ENCODE measurements at regions not wholly inside any gene's neighbourhood (a gene's known extent, or its start where the extent isn't known, plus 50 kb on each side); places are given as distances from the start of the nearest gene placed in this dataset.
A peak's percentile ranks its signal among the peaks of the same experiment; 100 is the strongest.

DNA sequence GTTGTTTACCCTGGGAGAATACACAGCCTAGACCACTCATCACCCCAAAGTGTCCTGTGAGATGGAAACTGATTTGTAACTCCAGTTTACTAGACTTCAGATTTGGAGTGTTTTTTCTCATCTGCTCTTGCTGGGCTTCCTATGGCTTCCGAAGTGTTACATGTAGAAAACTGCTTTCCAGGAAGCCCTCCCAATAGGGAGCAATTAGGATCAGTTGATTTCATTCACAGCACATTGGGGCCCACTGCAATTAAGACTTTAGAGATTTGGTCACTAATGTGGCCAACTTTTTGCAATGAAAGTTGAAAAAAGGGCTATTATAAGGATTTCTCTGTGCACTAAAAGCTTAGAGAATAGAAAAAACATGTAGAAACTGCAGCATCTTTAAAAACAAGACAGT, 656.6 kb upstream of the CHAC2 start:
- DNase-seq (ENCODE audit: low spot score): no peak

GRCh38 chr2:53108246-53108645, 659.4 kb upstream of the CHAC2 start:
- no peak for DNase-seq (ENCODE audit: low spot score)

GRCh38 chr2:53104263-53104662, 663.3 kb upstream of the CHAC2 start:
- peak; percentile 1 for DNase-seq (ENCODE audit: low spot score)

DNA sequence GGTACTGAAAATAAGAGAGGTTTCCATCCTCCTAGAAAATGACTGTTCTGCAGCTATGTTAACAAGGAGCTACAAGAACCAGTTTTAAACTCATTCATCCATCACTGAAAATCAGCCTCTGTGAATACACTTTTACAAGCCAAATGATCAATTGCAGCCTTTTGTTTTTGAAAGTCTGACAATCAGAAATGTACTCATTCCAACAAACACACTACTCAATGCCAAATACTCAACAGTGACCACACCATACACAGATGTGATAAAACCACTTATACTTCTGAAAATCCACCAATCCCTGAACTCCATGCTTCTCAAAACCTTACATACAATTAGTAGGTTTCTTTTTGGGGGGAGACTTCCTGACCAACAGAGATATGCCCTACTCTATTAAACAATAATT, 663.9 kb upstream of the CHAC2 start:
- no peak for DNase-seq (ENCODE audit: low spot score)

- no peak for DNase-seq (ENCODE audit: low spot score)
Measured at GRCh38 chr2:53098696-53099078, 668.9 kb upstream of the CHAC2 start.

GRCh38 chr2:53096351-53096750, 671.3 kb upstream of the CHAC2 start:
- DNase-seq (ENCODE audit: low spot score): no peak

- DNase-seq (ENCODE audit: low spot score): no peak
Measured at GRCh38 chr2:53095664-53096063, 671.9 kb upstream of the CHAC2 start.

DNA sequence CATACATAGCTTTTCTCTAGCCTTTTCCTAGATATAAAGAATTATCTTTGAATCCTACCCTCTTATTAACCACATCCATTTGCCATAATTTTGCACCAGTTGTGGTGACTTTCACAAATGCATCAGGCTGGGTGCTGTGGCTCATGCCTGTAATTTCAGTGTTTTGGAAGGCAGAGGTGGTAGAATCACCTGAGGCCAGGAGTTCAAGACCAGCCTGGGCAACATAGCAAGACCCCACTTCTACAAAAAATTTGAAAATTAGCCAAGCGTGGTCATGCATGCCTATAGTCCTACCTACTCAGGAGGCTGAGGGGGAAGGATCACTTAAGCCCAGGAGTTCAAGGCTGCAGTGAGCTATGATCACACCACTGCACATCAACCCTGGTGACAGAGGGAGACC, 672.4 kb upstream of the CHAC2 start:
- no peak for DNase-seq (ENCODE audit: low spot score)

- no peak for DNase-seq (ENCODE audit: low spot score)
Measured at GRCh38 chr2:53093355-53093754, 674.2 kb upstream of the CHAC2 start.

- DNase-seq (ENCODE audit: low spot score): no peak
Measured at GRCh38 chr2:53091183-53091582, 676.4 kb upstream of the CHAC2 start.

GRCh38 chr2:53087874-53088461, 679.6 kb upstream of the CHAC2 start:
- DNase-seq (ENCODE audit: low spot score): no peak

DNA sequence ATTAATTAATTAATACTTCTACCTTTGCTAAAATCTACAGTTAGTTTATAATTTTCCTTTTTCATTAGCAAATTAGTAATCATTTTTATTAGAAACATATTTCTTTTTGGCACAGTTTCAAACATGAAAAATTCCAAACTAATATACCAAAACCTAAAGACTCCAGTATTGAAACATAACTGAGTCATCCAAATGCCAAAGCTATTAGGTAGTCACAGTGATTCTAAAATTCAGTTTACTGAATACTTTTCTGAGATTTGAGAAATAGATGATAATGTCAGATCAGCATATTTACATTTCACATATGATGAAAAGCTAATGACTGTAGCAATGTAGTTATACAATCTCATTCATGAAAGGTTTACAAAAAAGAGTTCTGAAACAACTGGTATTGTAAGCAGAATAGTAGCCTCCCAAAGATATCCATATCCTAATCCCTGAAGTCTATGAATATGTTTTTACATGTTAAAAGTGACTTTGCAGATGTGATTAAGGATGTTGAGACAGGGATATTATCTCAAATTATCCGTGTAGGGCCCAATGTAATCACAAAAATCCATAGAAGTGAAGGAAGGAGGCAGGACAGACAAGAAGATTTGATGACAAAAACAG, 680.2 kb upstream of the CHAC2 start:
- no peak for DNase-seq (ENCODE audit: low spot score)

DNA sequence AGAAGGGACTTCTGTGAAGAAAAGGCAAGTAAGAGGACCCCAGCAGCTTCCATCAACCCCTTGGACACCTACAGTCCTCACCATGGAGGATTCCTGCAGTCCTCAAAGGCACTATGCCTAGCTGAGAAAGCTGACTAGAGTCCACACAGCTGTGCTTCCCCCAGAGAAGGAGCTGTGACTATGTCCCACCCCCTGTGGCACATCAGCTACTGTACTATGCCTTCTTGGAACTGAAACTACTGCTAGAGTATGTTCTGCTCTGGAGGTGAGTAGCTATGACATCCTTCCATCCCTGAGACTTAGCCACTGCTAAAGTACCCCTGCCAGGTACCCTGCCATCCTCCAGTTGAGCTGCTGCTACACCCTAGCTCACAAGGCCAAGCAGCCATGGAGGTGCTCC, 690.2 kb upstream of the CHAC2 start:
- no peak for DNase-seq (ENCODE audit: low spot score)

DNA sequence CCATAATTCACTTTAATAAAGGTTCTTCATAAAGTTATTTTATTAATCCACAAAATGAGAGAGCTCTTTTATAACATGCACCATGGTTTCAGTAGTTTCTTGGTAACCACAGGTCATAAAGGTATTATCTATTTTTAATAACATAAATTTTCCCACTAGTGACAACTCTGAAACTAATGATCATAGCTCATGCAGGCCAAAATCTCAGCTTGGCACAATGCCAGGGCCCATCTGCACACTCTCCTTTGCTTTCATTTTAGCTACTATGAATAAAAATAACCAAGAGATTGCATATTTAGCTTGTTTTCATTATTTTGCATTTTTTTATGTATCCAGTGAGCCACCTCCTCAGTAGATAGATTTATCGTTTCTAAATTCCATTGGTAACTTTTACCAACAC, 691.8 kb upstream of the CHAC2 start:
- no peak for DNase-seq (ENCODE audit: low spot score)

- no peak for DNase-seq (ENCODE audit: low spot score)
Measured at GRCh38 chr2:53067533-53067932, 700.1 kb upstream of the CHAC2 start.

- DNase-seq (ENCODE audit: low spot score): no peak
Measured at GRCh38 chr2:53067056-53067455, 700.5 kb upstream of the CHAC2 start.

GRCh38 chr2:53064154-53064553, 703.5 kb upstream of the CHAC2 start:
- DNase-seq (ENCODE audit: low spot score): no peak

- peak; percentile 24 for DNase-seq (ENCODE audit: low spot score)
Measured at GRCh38 chr2:53058526-53058925, 709.1 kb upstream of the CHAC2 start.

GRCh38 chr2:53053937-53054336, 713.7 kb upstream of the CHAC2 start:
- no peak for DNase-seq (ENCODE audit: low spot score)

DNA sequence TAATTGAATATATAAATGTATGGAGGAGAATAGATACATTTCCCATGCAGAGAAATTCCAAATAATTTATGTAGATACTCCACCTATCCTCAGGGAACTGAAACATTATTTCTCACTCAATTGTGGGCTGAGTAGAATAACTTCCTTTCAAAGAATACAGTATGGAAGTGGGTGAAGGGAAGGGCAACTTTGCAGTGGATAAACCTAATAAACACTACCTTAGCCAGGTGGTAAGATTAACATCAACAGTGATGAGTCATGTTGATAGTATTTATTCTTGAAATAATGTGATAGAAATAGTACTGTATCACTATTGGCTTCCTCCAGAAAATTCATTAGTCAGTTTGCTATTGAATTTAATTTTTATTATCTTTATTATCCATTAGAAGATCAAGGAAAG, 716.4 kb upstream of the CHAC2 start:
- no peak for DNase-seq (ENCODE audit: low spot score)

DNA sequence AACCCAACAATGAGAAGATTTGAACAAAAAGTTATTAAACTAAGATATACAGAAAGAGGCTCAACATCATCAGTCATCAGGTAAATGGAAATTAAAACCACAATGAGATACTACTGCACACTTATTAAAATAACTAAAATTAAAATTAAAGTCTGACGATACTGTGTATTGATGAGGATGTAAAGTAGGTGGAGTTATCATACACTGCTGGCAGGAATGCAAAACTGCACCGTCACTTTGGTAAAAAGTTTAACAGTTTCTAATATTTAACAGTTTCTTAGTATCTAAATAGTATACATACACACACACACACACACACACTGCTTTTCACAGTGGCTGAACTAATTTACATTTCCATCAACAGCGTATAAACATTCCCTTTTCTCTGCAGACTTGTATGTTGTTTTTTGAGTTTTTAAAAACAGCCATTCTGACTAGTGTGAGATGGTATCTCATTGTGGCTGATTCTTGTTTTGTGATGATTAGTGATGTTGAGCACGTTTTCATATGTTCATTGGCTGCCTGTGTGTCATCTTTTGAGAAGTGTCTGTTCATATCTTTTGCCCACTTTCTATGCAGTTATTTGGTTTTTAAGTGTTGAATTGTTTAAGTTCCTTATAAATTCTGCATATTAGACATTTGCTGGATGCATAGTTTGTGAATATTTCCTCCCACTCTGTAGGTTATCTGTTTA, 726.9 kb upstream of the CHAC2 start:
- no peak for DNase-seq (ENCODE audit: low spot score)

DNA sequence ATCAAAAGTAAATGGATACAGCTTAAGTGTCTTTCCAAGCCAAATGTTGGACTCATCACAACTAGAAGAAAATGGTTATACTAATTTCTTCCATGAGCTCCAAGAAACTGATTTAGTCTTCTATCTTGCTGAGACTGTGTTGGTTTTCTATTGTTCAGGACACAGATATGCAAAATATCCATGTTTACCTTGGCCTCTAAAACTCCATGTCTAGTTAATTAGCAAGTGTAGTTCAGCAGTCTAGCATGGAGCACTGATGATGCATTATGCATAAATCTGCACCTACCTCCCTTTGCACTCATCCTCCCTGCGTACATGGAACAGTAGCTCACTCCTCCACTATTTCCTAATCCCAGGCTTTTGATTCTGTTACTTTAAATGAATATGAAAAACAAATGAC, 731.4 kb upstream of the CHAC2 start:
- no peak for DNase-seq (ENCODE audit: low spot score)

- DNase-seq (ENCODE audit: low spot score): no peak
Measured at GRCh38 chr2:53035153-53035552, 732.5 kb upstream of the CHAC2 start.

DNA sequence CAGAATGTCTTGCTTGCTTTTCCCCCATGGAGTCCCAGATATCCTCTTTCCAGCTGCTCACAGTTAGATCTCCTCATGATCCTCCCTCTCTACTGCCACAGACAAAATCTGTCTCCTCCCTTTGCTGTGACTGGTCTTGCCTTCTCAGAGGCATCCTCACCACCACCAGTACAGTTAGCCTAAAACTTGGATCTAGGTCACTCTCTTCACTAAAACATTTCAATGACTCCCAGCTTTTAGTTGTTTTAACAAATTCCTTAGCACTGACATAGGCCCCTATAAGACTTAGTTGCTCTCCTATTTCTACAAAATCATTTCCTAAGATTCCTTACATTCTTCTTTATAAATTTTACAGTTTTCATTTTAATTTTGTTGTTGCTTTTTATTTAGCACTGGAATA, 734.2 kb upstream of the CHAC2 start:
- no peak for DNase-seq (ENCODE audit: low spot score)

Data from RKO (cell line).